ENCODE measurements at regions not wholly inside any gene's neighbourhood (a gene's known extent, or its start where the extent isn't known, plus 50 kb on each side); places are given as distances from the start of the nearest gene placed in this dataset.
A peak's percentile ranks its signal among the peaks of the same experiment; 100 is the strongest.

DNA sequence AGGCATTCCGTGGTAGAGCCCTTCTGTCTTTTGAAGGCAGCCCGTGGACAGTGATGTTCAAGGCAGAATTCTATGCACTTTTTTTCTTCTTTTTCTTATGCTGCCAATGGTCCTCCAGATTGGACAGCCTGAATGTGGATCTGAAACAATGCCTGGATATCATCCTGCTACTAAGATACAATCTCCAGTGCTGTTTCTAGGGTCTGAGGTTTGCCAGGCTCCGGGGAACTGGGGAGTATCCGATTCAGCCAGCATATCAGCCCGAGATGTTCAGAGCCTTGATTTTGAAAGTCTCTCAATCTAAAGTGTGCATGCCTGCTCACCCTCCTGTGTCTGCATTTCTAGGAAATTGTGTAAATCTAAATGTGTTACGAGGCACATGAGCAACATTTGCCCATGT is 103.8 kb upstream of the WWC1 start:
- ATAC-seq = peak; percentile 41; the same call in 2 of the 3 replicates
- TF ChIP-seq, protein P1, sequence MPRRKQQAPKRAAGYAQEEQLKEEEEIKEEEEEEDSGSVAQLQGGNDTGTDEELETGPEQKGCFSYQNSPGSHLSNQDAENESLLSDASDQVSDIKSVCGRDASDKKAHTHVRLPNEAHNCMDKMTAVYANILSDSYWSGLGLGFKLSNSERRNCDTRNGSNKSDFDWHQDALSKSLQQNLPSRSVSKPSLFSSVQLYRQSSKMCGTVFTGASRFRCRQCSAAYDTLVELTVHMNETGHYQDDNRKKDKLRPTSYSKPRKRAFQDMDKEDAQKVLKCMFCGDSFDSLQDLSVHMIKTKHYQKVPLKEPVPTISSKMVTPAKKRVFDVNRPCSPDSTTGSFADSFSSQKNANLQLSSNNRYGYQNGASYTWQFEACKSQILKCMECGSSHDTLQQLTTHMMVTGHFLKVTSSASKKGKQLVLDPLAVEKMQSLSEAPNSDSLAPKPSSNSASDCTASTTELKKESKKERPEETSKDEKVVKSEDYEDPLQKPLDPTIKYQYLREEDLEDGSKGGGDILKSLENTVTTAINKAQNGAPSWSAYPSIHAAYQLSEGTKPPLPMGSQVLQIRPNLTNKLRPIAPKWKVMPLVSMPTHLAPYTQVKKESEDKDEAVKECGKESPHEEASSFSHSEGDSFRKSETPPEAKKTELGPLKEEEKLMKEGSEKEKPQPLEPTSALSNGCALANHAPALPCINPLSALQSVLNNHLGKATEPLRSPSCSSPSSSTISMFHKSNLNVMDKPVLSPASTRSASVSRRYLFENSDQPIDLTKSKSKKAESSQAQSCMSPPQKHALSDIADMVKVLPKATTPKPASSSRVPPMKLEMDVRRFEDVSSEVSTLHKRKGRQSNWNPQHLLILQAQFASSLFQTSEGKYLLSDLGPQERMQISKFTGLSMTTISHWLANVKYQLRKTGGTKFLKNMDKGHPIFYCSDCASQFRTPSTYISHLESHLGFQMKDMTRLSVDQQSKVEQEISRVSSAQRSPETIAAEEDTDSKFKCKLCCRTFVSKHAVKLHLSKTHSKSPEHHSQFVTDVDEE (CRISPR knock-in tag; IDR thresholded peaks at IDR 0.05) = peak; percentile 88
- 0 out of 2 replicates have a peak, but pooled peaks have one; percentile 21 for TF ChIP-seq GLIS3 (CRISPR knock-in tag; IDR thresholded peaks at IDR 0.05)
- no peak for TF ChIP-seq BACH2 (CRISPR knock-in tag; IDR thresholded peaks at IDR 0.05; ENCODE audit: borderline replicate concordance)
- TF ChIP-seq, protein P2, sequence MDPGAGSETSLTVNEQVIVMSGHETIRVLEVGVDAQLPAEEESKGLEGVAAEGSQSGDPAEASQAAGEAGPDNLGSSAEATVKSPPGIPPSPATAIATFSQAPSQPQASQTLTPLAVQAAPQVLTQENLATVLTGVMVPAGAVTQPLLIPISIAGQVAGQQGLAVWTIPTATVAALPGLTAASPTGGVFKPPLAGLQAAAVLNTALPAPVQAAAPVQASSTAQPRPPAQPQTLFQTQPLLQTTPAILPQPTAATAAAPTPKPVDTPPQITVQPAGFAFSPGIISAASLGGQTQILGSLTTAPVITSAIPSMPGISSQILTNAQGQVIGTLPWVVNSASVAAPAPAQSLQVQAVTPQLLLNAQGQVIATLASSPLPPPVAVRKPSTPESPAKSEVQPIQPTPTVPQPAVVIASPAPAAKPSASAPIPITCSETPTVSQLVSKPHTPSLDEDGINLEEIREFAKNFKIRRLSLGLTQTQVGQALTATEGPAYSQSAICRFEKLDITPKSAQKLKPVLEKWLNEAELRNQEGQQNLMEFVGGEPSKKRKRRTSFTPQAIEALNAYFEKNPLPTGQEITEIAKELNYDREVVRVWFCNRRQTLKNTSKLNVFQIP (CRISPR knock-in tag; IDR thresholded peaks at IDR 0.05; ENCODE audit: borderline replicate concordance, low read depth) = no peak
- peak; percentile 93 for TF ChIP-seq TCF4 (CRISPR knock-in tag; IDR thresholded peaks at IDR 0.05; ENCODE audit: borderline replicate concordance)
- peak; percentile 79 for TF ChIP-seq ISL1 (CRISPR knock-in tag; IDR thresholded peaks at IDR 0.05)
- TF ChIP-seq ZFP30 (CRISPR knock-in tag; IDR thresholded peaks at IDR 0.05) = no peak
- no peak for TF ChIP-seq ESRRG (CRISPR knock-in tag; IDR thresholded peaks at IDR 0.05)
- no peak for TF ChIP-seq ZNF70 (CRISPR knock-in tag; IDR thresholded peaks at IDR 0.05)
- TF ChIP-seq, protein P3, sequence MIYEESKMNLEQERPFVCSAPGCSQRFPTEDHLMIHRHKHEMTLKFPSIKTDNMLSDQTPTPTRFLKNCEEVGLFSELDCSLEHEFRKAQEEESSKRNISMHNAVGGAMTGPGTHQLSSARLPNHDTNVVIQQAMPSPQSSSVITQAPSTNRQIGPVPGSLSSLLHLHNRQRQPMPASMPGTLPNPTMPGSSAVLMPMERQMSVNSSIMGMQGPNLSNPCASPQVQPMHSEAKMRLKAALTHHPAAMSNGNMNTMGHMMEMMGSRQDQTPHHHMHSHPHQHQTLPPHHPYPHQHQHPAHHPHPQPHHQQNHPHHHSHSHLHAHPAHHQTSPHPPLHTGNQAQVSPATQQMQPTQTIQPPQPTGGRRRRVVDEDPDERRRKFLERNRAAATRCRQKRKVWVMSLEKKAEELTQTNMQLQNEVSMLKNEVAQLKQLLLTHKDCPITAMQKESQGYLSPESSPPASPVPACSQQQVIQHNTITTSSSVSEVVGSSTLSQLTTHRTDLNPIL (CRISPR knock-in tag; IDR thresholded peaks at IDR 0.05; ENCODE audit: low read depth) = peak; percentile 12; the same call in 1 of the 2 replicates
- TF ChIP-seq ZNF8 (CRISPR knock-in tag; IDR thresholded peaks at IDR 0.05) = no peak
- TF ChIP-seq, protein P4, sequence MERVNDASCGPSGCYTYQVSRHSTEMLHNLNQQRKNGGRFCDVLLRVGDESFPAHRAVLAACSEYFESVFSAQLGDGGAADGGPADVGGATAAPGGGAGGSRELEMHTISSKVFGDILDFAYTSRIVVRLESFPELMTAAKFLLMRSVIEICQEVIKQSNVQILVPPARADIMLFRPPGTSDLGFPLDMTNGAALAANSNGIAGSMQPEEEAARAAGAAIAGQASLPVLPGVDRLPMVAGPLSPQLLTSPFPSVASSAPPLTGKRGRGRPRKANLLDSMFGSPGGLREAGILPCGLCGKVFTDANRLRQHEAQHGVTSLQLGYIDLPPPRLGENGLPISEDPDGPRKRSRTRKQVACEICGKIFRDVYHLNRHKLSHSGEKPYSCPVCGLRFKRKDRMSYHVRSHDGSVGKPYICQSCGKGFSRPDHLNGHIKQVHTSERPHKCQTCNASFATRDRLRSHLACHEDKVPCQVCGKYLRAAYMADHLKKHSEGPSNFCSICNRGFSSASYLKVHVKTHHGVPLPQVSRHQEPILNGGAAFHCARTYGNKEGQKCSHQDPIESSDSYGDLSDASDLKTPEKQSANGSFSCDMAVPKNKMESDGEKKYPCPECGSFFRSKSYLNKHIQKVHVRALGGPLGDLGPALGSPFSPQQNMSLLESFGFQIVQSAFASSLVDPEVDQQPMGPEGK (CRISPR knock-in tag; IDR thresholded peaks at IDR 0.05; ENCODE audit: borderline replicate concordance) = no peak
- 0 out of 2 replicates have a peak, but pooled peaks have one; percentile 18 for TF ChIP-seq SNAI2 (CRISPR knock-in tag; IDR thresholded peaks at IDR 0.05)

DNA sequence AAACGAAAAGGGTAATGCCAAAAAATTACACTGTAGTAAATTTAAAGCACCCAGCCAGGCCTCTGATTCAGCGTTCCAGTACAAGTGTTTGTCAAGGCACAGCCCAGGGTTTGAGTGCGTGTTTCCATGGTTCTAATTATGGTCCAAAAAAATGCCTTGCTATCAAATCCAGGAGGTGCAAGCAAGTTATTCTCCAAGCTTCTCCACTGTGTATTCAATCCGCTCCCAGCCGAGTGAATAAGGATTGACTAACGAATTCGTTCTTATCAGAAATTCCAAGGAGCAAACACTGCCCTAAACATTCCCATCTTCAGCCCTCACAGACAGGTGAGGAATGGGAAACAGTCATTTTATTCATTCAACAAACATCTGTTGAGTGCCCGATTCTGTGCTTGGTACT is 103.3 kb upstream of the WWC1 start:
- TF ChIP-seq, protein P1 (CRISPR knock-in tag; IDR thresholded peaks at IDR 0.05) = no peak
- TF ChIP-seq ESRRG (CRISPR knock-in tag; IDR thresholded peaks at IDR 0.05) (no peak), ZNF565 (CRISPR knock-in tag; conservative IDR thresholded peaks at IDR 0.05; ENCODE audit: low read depth) (no peak), ZNF70 (CRISPR knock-in tag; IDR thresholded peaks at IDR 0.05) (no peak), RARB (CRISPR knock-in tag; IDR thresholded peaks at IDR 0.05) (no peak), BACH2 (CRISPR knock-in tag; IDR thresholded peaks at IDR 0.05; ENCODE audit: borderline replicate concordance) (no peak), TOX (CRISPR knock-in tag; IDR thresholded peaks at IDR 0.05; ENCODE audit: borderline replicate concordance) (no peak), TCF4 (CRISPR knock-in tag; IDR thresholded peaks at IDR 0.05; ENCODE audit: borderline replicate concordance) (no peak)
- TF ChIP-seq, protein P3 (CRISPR knock-in tag; IDR thresholded peaks at IDR 0.05; ENCODE audit: low read depth) = no peak
- TF ChIP-seq, protein P2 (CRISPR knock-in tag; IDR thresholded peaks at IDR 0.05; ENCODE audit: borderline replicate concordance, low read depth) = no peak
- TF ChIP-seq, protein P4 (CRISPR knock-in tag; IDR thresholded peaks at IDR 0.05; ENCODE audit: borderline replicate concordance) = no peak
- TF ChIP-seq, protein P5, sequence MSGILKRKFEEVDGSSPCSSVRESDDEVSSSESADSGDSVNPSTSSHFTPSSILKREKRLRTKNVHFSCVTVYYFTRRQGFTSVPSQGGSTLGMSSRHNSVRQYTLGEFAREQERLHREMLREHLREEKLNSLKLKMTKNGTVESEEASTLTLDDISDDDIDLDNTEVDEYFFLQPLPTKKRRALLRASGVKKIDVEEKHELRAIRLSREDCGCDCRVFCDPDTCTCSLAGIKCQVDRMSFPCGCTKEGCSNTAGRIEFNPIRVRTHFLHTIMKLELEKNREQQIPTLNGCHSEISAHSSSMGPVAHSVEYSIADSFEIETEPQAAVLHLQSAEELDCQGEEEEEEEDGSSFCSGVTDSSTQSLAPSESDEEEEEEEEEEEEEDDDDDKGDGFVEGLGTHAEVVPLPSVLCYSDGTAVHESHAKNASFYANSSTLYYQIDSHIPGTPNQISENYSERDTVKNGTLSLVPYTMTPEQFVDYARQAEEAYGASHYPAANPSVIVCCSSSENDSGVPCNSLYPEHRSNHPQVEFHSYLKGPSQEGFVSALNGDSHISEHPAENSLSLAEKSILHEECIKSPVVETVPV (CRISPR knock-in tag; IDR thresholded peaks at IDR 0.05) = no peak

More for the DNA sequence above, 103.3 kb upstream of the WWC1 start:
- ATAC-seq = no peak

Data from SK-N-SH treated with all-trans-retinoic acid at 6 μM for 48 hours (cell line).